ENCODE measurements at regions not wholly inside any gene's neighbourhood (a gene's known extent, or its start where the extent isn't known, plus 50 kb on each side); places are given as distances from the start of the nearest gene placed in this dataset.
"Not testable (repeated sequence)": the region's sequence is repeated elsewhere in the genome, so short reads cannot be mapped to it uniquely, and the experiment has no call there.

GRCh38 chrY:18919256-18919655, 145.7 kb upstream of the HSFY2 start:
- no peak for DNase-seq (ENCODE audit: low spot score)

GRCh38 chrY:18912846-18913245, 139.3 kb upstream of the HSFY2 start:
- no peak for DNase-seq (ENCODE audit: low spot score)

- no peak for DNase-seq (ENCODE audit: low spot score)
Measured at GRCh38 chrY:18909846-18910245, 136.3 kb upstream of the HSFY2 start.

GRCh38 chrY:18906198-18906597, 132.7 kb upstream of the HSFY2 start:
- DNase-seq (ENCODE audit: low spot score): not testable (repeated sequence)

GRCh38 chrY:18904296-18904695, 130.8 kb upstream of the HSFY2 start:
- DNase-seq (ENCODE audit: low spot score): peak; percentile 51

- DNase-seq (ENCODE audit: low spot score): no peak
Measured at GRCh38 chrY:18891994-18892393, 118.5 kb upstream of the HSFY2 start.

- DNase-seq (ENCODE audit: low spot score): no peak
Measured at GRCh38 chrY:18889548-18889947, 116.0 kb upstream of the HSFY2 start.

- no peak for DNase-seq (ENCODE audit: low spot score)
Measured at GRCh38 chrY:18884748-18885147, 111.2 kb upstream of the HSFY2 start.

- DNase-seq (ENCODE audit: low spot score): not testable (repeated sequence)
Measured at GRCh38 chrY:18869145-18869544, 95.6 kb upstream of the HSFY2 start.

- DNase-seq (ENCODE audit: low spot score): not testable (repeated sequence)
Measured at GRCh38 chrY:18866887-18867551, 93.5 kb upstream of the HSFY2 start.

- not testable (repeated sequence) for DNase-seq (ENCODE audit: low spot score)
Measured at GRCh38 chrY:18860856-18861255, 87.3 kb upstream of the HSFY2 start.

- not testable (repeated sequence) for DNase-seq (ENCODE audit: low spot score)
Measured at GRCh38 chrY:18858484-18859191, 85.1 kb upstream of the HSFY2 start.

- not testable (repeated sequence) for DNase-seq (ENCODE audit: low spot score)
Measured at GRCh38 chrY:18855184-18855583, 81.6 kb upstream of the HSFY2 start.

GRCh38 chrY:18853323-18853722, 79.8 kb upstream of the HSFY2 start:
- DNase-seq (ENCODE audit: low spot score): not testable (repeated sequence)

- DNase-seq (ENCODE audit: low spot score): not testable (repeated sequence)
Measured at GRCh38 chrY:18836643-18837042, 63.1 kb upstream of the HSFY2 start.
